ENCODE measurements at regions not wholly inside any gene's neighbourhood (a gene's known extent, or its start where the extent isn't known, plus 50 kb on each side); places are given as distances from the start of the nearest gene placed in this dataset.

DNA sequence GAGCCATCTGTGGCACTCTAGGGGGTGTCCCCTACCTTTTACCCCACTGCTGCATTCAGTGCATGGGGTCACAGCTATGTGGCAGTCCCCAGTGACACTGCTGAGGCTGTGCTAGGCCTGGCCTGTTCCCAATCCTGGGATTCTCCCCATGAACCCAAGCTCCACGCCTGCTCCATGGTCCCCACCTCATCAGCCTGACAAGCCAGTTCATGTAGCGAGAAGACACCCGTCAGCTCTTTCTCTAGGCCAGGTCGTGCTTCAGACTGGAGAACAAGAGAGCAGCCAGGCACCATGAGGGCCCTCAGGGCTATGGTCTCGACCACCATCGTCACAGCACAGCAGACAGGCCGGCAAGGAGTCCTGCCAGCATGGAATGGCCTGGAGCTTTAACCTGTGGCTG lies 72.8 kb upstream of the PRR20G start:
- no peak for TF ChIP-seq SMC3 (IDR thresholded peaks at IDR 0.05; ENCODE audit: low read depth, low read length)
- no peak for TF ChIP-seq MXI1 (IDR thresholded peaks at IDR 0.05; ENCODE audit: borderline replicate concordance, low read depth, low read length)
- POLR2A ChIA-PET (ENCODE audit: unreplicated experiment) = no interaction called here
- dilution Hi-C loops (cut with HindIII; ENCODE audit: low sequenced_read_pairs, unreplicated experiment) = no loop called here
- no peaks in the 10 kb centered on the region for H3K9me1 ChIP-seq (ENCODE audit: insufficient read depth, low read length)
- no peak overlapping the region for H2AK9ac ChIP-seq (replicated peaks; ENCODE audit: low read depth, low read length, poor library complexity)
- no peak overlapping the region for H4K8ac ChIP-seq (ENCODE audit: low read depth in 2 of 2, low read length in 2 of 2)
- H3K79me1 ChIP-seq (ENCODE audit: low read depth in 1 of 2, low read length in 2 of 2) = no peaks in the 10 kb centered on the region
- no peak overlapping the region for H2BK5ac ChIP-seq (ENCODE audit: low read depth, low read length, poor library complexity, severe bottlenecking)
- no peaks in the 10 kb centered on the region; the same call in 1 of the 2 replicates for H3K27me3 ChIP-seq (ENCODE audit: control insufficient read depth, insufficient read depth, low read length)
- H2BK15ac ChIP-seq (ENCODE audit: low read depth, low read length) = no peak overlapping the region
- H3K4me1 ChIP-seq (ENCODE audit: control insufficient read depth, insufficient read depth, low read length) = no peaks in the 10 kb centered on the region
- H3K23ac ChIP-seq (ENCODE audit: low read depth, low read length) = no peak overlapping the region
- intact Hi-C loops (cut with micrococcal nuclease) = no loop called here
- H3K14ac ChIP-seq (replicated peaks; ENCODE audit: low read depth, low read length) = no peak overlapping the region
- H4K91ac ChIP-seq (ENCODE audit: insufficient read depth, low read depth, low read length) = no peak overlapping the region
- CTCF ChIA-PET = no interaction called here
- H3K4me3 ChIP-seq (ENCODE audit: insufficient read depth, low read depth, low read length) = no peak overlapping the region
- ATAC-seq (ENCODE audit: low read depth) (no peak), DNase-seq (no peak)
- H4K20me1 ChIP-seq (ENCODE audit: insufficient read depth, low read length) = no peaks in the 10 kb centered on the region
- no TSS peak for BruUV-seq (replicated peaks)
- H3K4me2 ChIP-seq (ENCODE audit: low read depth, low read length) = no peak overlapping the region
- in situ Hi-C loops (cut with MboI; ENCODE audit: low sequenced_read_pairs) = no loop called here
- 54% methylated on average over 5 of the region's 7 CpGs; no CpG with 5 or more reads in 1 of the 2 experiments for WGBS, 2 experiments (ENCODE audit: extremely low coverage in 2 of 2, insufficient read length in 1 of 2)
- H3K56ac ChIP-seq (ENCODE audit: extremely low read depth, insufficient read depth, low read length) = no peak overlapping the region
- no peak overlapping the region for H3K4ac ChIP-seq (ENCODE audit: low read depth, low read length)
- H2AK5ac ChIP-seq (ENCODE audit: low read depth, low read length) = no peak overlapping the region
- no peak overlapping the region for H3K18ac ChIP-seq (ENCODE audit: low read depth, low read length)
- H3K9ac ChIP-seq (ENCODE audit: low read depth, low read length) = no peak overlapping the region
- H2BK120ac ChIP-seq (ENCODE audit: low read depth, low read length) = no peak overlapping the region
- H3K36me3 ChIP-seq (ENCODE audit: control insufficient read depth, insufficient read depth, low read length) = no peaks in the 10 kb centered on the region
- H3K9me3 ChIP-seq (ENCODE audit: control insufficient read depth, insufficient read depth, low read length) = peaks cover 2% of the 10 kb centered on the region; the same call in 1 of the 2 replicates
- no peak overlapping the region for H2BK20ac ChIP-seq (ENCODE audit: low read depth, low read length)
- no peak overlapping the region for H2AFZ ChIP-seq (replicated peaks; ENCODE audit: low read length, poor library complexity)
- H4K5ac ChIP-seq (ENCODE audit: low read depth, low read length) = no peak overlapping the region
- no peak overlapping the region for H3K27ac ChIP-seq (ENCODE audit: insufficient read depth, low read length)

Data from IMR-90 (cell line).